ENCODE measurements at regions not wholly inside any gene's neighbourhood (a gene's known extent, or its start where the extent isn't known, plus 50 kb on each side); places are given as distances from the start of the nearest gene placed in this dataset.

DNA sequence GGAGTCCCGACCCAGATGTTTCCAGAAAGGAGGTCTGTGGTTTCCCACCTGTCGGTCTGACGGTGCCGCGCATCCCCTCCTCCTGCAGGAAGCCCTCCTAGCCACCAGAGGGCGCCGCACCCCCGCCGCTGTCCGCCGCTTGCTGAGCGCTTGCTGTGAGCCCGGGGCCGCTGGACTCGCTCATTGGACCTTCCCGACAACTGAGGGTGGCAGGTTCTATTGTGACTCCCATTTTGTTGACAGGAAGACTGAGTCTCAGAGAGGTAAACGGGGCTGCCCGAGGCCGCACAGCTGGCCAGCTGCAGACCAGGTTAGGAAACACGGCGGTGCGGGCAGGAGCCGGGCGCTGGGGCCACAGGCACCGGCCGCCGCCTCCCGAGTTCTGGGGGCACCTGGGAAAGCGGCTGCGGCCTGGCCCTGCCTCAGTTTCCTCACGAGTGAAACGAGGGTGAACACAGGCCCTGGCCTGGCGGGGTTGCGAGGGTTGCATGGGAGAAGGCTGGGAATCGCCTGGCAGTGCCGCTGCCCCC lies 191.1 kb upstream of the CIBAR2 start:
- no peak for TF ChIP-seq MAFK (IDR thresholded peaks at IDR 0.05; ENCODE audit: low read depth, low read length)
- TF ChIP-seq POLR2A (IDR thresholded peaks at IDR 0.05; ENCODE audit: low read depth, low read length): no peak
- TF ChIP-seq, protein P1, sequence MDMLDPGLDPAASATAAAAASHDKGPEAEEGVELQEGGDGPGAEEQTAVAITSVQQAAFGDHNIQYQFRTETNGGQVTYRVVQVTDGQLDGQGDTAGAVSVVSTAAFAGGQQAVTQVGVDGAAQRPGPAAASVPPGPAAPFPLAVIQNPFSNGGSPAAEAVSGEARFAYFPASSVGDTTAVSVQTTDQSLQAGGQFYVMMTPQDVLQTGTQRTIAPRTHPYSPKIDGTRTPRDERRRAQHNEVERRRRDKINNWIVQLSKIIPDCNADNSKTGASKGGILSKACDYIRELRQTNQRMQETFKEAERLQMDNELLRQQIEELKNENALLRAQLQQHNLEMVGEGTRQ (IDR thresholded peaks at IDR 0.05; ENCODE audit: low read depth, low read length): no peak
- peak; percentile 45 for TF ChIP-seq CTCF (conservative IDR thresholded peaks at IDR 0.05; ENCODE audit: low read depth, low read length)

All from IMR-90 (cell line).